Heart right ventricle (tissue), 16 donors: ENCODE measurements at regions not wholly inside any gene's neighbourhood (a gene's known extent, or its start where the extent isn't known, plus 50 kb on each side); places are given as distances from the start of the nearest gene placed in this dataset.

Experiments
- ATAC-seq, 8 donors: fragments of 200-7000 bp; cut with Tn5 transposase; one replicate each; pipeline ENCODE4 v1.9.1; 2020; ENCODE audit warnings: mild to moderate bottlenecking in 8 of 8, moderate library complexity in 8 of 8, moderate number of reproducible peaks in 1 of 8
- DNase-seq, 2 donors: peaks; one replicate each; pipeline ENCODE4 v3.0.0-alpha.2; 2020
- H3K27ac ChIP-seq, 10 donors: fragments of 200-600 bp; sonication (generic) in 2 of 10; one replicate each; pipeline versions ENCODE4 v1.5.0 to v1.8.0; 2020 to 2022; ENCODE audit warnings: mild to moderate bottlenecking in 3 of 10
- H3K27me3 ChIP-seq, 7 donors: fragments of 200-600 bp; one replicate each; pipeline ENCODE4 v1.8.0; 2021 to 2022; ENCODE audit warnings: mild to moderate bottlenecking in 2 of 7
- H3K36me3 ChIP-seq, 9 donors: fragments of 200-600 bp; sonication (generic) in 1 of 9; one replicate each; pipeline versions ENCODE4 v1.5.0 to v1.8.0; 2020 to 2022; ENCODE audit warnings: mild to moderate bottlenecking in 2 of 9
- H3K4me1 ChIP-seq, 9 donors: fragments of 200-600 bp; sonication (generic) in 1 of 9; one replicate each; pipeline versions ENCODE4 v1.5.0 to v1.8.0; 2020 to 2022; ENCODE audit warnings: mild to moderate bottlenecking in 4 of 9
- H3K4me3 ChIP-seq, 10 donors: fragments of 200-600 bp; sonication (generic) in 2 of 10; one replicate each; pipeline versions ENCODE4 v1.5.0 to v1.8.0; 2020 to 2022; ENCODE audit warnings: mild to moderate bottlenecking in 7 of 10, moderate library complexity in 2 of 10
- H3K9me3 ChIP-seq, 11 donors: fragments of 200-600 bp in 10 of 11; sonication (generic) in 2 of 11; one replicate each; pipeline versions ENCODE4 v1.5.0 to v1.8.0; 2013 to 2022; ENCODE audit warnings: mild to moderate bottlenecking in 2 of 11, control low read depth in 1 of 11, moderate library complexity in 1 of 11
- CTCF ChIP-seq, 9 donors: fragments of 200-600 bp; sonication (generic) in 2 of 9; IDR thresholded peaks; one replicate each; pipeline versions ENCODE4 v1.5.0 to v1.8.0; 2021 to 2022; ENCODE audit warnings: antibody characterized with exemption in 9 of 9, mild to moderate bottlenecking in 5 of 9, moderate library complexity in 1 of 9
- WGBS, 2 donors: extraction: QIAGEN DNeasy Blood & Tissue Kit; methylation state at CpG; one replicate each; pipeline ENCODE4 v1.1.7; 2013; ENCODE audit warnings: inconsistent platforms in 1 of 2; 5-methylcytosine and 5-hydroxymethylcytosine counted together
- intact Hi-C, 10 donors: fragments of 100-400 bp; cut with DNase I; formaldehyde crosslinking; loops; one replicate each; pipeline versions ENCODE4 v1.11.1 to v1.14.2; 2022
- donor health status: Arrhythmogenic right ventricular cardiomyopathy.
- donor health status: ischemic (EF 13 %, LVEDD 7.1; RV severe dilation, severe dysfunction).
- donor health status: healthy with polysubstance abuse.
- donor health status: DM: no; HTN: yes; CAD: no.
- donor health status: DM: no; HTN: no; CAD: no.
- donor health status: ischemic (EF 25% LVEDD 6.9; RV normal size, moderate dysfunction).
- donor health status: ischemic (EF 25% LVEDD 5.7; RV mildly dilated, moderate dysfunction).
- donor health status: healthy.
- donor health status: DM: yes; HTN: yes; CAD: no.
- donor health status: Ischemic cardiomyopathy.
- donor health status: ischemic (EF 35%, LVEDD 5.7; RV mildly dilated, moderate dysfunction).
- donor health status: nonischemic (EF 11% LVEDD 7.7; RV severe dilation, severe dysfunction).
- donor health status: DM: yes; HTN: yes; CAD: no.
- donor health status: PGD.
- donor health status: ischemic (EF 29% LVEDD 5.4; RV normal size, mild dysfunction).
- donor health status: nonischemic (EF 23%, LVEDD 6.1; RV moderate dilation, normal function).

GRCh38 chr2:13089971-13090370, 373.2 kb downstream of the TRIB2 start:
- no peaks in the 10 kb centered on the region for H3K27me3 ChIP-seq
- H3K9me3 ChIP-seq: no peaks in the 10 kb centered on the region
- DNase-seq: no peak
- H3K36me3 ChIP-seq: no peaks in the 10 kb centered on the region
- TF ChIP-seq CTCF (IDR thresholded peaks at IDR 0.05): no peak
- no peak overlapping the region for H3K27ac ChIP-seq
- intact Hi-C loops: no loop called here
- no peak for ATAC-seq
- H3K4me3 ChIP-seq: no peak overlapping the region
- H3K4me1 ChIP-seq: no peaks in the 10 kb centered on the region

- 25 to 31% methylated on average over 1 of the region's 1 CpG for WGBS, 2 donors
- intact Hi-C loops: no loop called here
- Histone ChIP-seq H3K36me3 (no peaks in the 10 kb centered on the region), H3K4me3 (no peak overlapping the region), H3K27ac (no peak overlapping the region), H3K27me3 (no peaks in the 10 kb centered on the region), H3K9me3 (no peaks in the 10 kb centered on the region), H3K4me1 (no peaks in the 10 kb centered on the region)
- TF ChIP-seq CTCF (IDR thresholded peaks at IDR 0.05): no peak
- DNase-seq (no peak), ATAC-seq (no peak)
Measured at GRCh38 chr2:13091455-13091854, 374.7 kb downstream of the TRIB2 start.

GRCh38 chr2:13091861-13092378, 375.2 kb downstream of the TRIB2 start:
- intact Hi-C loops: no loop called here
- no peaks in the 10 kb centered on the region for H3K9me3 ChIP-seq
- no peak overlapping the region for H3K4me3 ChIP-seq
- no peaks in the 10 kb centered on the region for H3K36me3 ChIP-seq
- H3K4me1 ChIP-seq: no peaks in the 10 kb centered on the region
- no peak for DNase-seq
- no peak overlapping the region for H3K27ac ChIP-seq
- TF ChIP-seq CTCF (IDR thresholded peaks at IDR 0.05): no peak
- WGBS, 2 donors: 47 to 59% methylated on average over 2 of the region's 2 CpGs
- no peaks in the 10 kb centered on the region for H3K27me3 ChIP-seq
- no peak for ATAC-seq

GRCh38 chr2:13093416-13093991, 376.8 kb downstream of the TRIB2 start:
- WGBS, 2 donors: 33 to 43% methylated on average over 1 of the region's 1 CpG
- Histone ChIP-seq H3K36me3 (no peaks in the 10 kb centered on the region), H3K27ac (no peak overlapping the region), H3K4me3 (no peak overlapping the region), H3K9me3 (no peaks in the 10 kb centered on the region), H3K27me3 (no peaks in the 10 kb centered on the region), H3K4me1 (no peaks in the 10 kb centered on the region)
- intact Hi-C loops: no loop called here
- DNase-seq (no peak), ATAC-seq (no peak)
- no peak for TF ChIP-seq CTCF (IDR thresholded peaks at IDR 0.05)
